Amniotic epithelial cell (primary cell): ENCODE measurements at regions not wholly inside any gene's neighbourhood (a gene's known extent, or its start where the extent isn't known, plus 50 kb on each side); places are given as distances from the start of the nearest gene placed in this dataset.

Experiments
- DNase-seq: peaks from one replicate; pipeline ENCODE4 v3.0.0-alpha.2; 2010; ENCODE audit warnings: low read depth

DNA sequence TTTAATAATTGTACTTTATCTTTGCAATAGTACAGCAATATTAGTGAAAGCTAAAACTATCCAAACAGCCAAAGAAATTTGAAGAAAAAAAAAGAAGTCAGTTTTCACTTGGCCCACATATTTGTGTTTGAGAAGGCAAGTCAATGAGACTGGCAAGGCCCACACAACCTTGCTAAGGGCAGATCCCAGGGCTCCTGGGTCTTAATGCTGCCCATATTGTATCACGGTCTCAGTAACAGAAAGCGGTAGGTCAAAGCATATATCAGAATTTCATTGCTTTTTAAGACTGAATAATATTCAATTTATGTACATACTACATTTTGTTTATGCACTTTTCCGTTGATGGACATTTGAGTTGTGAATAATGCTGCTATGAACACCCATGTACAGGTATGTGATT is 262.0 kb upstream of the TOPAZ1 start:
- no peak for DNase-seq

DNA sequence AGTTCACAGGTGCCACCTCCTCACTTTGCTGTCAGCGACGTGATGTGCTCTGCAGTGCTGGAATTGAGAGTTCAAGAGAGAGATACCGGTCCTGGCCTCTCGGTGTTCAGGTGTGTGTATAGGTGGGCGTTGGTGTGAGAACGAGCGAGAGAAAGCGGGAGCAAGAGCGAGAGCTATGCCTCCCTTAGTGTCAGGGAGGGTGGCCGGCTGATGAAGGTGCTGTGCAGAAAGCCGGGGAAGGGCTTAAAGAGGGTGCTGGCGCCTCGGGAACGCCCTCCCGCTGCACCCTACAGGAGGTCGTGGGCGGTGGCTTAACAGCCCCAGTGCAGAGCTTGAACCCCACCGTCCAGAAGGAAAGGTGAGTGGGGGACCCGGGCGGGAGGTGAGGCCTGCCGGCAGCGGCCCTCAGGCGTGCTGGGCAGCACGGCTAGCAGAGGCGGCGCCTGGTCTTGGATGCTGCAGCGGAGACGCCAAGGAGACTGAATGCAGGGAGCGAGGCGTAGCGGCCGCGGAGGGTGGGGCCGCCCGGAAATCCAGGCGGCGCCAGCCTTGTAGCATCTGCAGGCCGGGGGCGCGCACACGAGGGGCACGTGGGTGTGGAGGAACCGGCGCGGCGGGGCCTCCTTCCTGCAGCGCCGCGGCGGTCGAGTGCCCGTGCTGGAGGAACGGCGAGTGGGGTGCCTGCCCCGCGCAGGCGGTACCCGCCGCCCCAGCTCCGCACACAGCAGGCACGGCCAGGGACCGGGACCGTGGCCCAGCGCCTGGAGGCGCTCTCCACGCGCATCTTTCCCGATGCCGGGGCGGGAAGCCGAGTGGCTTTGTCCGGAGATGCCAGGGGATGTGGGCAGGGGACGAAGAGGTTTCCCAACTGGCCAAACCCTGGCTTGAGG is 246.8 kb upstream of the TOPAZ1 start:
- no peak for DNase-seq

- no peak for DNase-seq
Observed at GRCh38 chr3:43995547-43996378, 245.9 kb upstream of the TOPAZ1 start.

- no peak for DNase-seq
Observed at GRCh38 chr3:43996379-43997301, 245.0 kb upstream of the TOPAZ1 start.

- no peak for DNase-seq
Observed at GRCh38 chr3:43997316-43997715, 244.4 kb upstream of the TOPAZ1 start.

DNA sequence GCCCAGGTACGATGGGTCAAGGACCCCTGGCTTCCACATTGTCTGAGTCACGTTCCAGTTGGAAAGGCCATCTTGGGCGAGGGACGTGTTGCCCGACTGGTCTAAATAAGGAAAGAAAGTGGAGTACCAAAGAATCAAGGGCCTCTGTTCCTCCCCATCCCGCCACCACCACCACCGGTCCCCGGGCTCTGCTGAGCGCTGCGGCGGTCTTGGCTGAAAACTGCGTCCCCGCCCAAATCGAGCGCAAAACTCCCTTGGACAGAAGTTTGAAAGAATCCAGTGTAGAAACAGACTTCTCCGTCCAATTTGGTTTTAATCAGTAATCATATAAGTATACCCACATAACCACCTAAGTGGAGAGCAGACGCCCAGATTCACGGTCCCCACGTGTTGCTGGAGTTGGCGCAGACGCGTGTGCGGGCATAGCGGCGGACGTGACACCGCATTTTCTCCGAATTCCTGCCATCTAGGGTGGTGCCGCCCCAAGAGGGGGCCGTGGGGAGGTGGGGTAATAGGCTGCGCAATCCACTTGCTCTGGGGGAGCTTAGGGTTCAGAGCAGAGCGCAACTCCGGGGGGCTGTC is 243.8 kb upstream of the TOPAZ1 start:
- no peak for DNase-seq

- no peak for DNase-seq
Observed at GRCh38 chr3:43998370-43998835, 243.3 kb upstream of the TOPAZ1 start.

GRCh38 chr3:43998836-43999727 is 242.6 kb upstream of the TOPAZ1 start:
- no peak for DNase-seq

GRCh38 chr3:43999728-44000319 is 241.9 kb upstream of the TOPAZ1 start:
- DNase-seq, result no peak

DNA sequence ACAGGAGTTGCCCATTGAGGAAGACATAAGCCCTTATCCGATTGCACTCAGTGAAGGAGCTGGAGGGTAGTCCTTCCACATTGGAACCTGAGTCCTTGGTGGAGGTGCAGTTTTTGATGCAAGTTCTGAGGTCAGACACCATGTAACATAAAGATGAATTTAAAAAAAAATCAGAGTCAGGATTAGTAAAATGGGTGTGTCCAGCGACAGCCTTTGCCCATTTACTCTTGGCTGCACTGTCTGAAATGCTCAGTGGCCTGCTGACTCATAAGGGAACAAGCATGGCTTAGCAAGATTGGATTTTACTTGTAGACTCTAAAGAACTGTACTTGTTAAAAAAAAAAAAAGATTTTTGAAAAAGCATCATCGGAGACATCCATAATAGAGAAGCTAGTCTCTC is 241.1 kb upstream of the TOPAZ1 start:
- no peak for DNase-seq

DNA sequence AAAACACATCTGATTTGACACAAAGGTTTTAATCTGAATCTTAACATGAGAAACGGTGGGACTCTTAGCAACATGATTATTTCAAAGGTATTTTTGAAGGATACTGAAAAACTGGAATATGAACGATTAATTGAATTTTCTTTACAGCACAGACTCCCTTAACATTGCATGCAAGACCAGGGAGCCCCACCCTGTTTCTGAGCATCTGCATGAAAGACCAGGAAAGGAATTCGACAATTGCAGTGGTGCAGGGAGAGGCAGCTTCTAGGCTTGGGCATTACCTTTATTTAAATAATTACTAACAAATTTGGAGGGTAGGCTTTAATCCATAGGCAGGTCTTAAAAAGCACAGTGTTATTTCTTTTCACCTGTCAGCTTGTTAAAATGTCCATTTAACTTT is 240.6 kb upstream of the TOPAZ1 start:
- no peak for DNase-seq

DNA sequence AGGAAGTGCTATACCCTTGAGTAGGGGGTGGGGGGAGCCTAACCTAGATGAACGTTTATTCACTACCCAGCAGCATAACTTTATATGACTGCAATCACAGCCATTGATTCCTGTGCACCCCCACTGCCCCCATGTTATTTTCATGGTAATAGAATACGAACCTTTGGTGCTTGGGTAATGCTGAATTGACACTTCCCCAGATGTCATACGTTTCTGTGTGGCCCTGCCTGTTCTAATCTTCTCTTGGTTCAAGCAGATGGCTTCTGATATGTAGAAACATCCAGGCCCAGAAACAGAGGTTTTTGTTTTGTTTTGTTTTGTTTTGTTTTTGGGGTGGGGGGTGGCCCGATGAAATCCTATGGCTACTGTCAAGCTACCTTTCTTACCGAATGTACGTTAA is 237.9 kb upstream of the TOPAZ1 start:
- DNase-seq, result no peak

- DNase-seq, result no peak
Observed at GRCh38 chr3:44011680-44012079, 230.0 kb upstream of the TOPAZ1 start.

DNA sequence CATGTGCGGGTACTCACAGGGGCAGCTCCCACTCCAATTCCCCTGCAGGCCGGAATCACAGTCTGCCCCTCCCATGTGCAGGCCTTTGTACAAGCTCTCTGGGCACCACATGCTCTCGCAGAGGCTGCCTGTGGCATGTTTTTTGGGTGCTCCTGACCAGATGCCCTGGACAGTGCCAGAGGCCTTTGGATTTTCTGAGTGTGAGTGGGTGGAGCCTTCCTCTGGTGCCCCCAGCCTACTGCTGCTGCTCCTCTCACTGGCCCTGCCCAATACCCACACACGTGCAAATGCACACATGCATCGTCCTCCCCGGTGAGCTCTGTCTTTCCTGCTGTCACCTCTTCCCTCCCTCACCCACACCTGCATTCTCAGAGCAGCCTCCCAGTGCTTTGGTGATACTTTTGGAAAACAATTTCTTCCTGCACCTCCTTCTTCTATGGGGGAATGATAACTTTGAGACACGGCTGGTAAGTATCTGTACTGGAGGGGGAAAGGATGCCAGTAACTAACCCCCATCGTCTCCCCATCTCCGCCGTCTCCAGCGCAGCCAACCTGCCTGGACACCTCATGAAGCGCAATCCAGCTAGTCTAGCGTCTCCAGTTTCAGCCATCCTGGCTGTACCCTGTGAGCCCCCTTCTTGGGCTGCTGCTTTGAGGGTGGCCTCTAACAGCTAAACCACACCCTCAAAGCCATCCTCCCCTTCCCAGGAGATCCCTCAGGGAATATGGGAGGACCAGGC is 229.4 kb upstream of the TOPAZ1 start:
- DNase-seq, result no peak

DNA sequence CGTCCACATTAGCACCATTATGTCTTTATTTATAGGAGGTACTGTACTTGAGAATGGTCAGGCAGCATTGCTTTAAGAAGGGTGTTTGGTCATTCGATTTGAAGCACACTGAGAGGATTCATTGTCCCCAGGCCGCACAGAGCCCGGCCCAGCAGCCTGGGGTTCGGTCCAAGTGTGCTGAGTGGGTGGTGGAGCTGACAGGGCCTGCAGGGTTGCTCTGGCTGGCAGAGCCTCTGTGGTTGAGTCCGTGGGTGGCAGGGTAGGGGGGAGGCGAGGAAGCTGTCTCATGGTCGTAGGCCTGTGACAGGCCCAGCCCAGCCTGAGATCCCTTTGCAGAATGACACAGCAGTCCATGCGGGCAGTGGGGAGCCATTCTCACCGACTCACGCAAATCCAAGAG is 227.7 kb upstream of the TOPAZ1 start:
- DNase-seq, result no peak

DNA sequence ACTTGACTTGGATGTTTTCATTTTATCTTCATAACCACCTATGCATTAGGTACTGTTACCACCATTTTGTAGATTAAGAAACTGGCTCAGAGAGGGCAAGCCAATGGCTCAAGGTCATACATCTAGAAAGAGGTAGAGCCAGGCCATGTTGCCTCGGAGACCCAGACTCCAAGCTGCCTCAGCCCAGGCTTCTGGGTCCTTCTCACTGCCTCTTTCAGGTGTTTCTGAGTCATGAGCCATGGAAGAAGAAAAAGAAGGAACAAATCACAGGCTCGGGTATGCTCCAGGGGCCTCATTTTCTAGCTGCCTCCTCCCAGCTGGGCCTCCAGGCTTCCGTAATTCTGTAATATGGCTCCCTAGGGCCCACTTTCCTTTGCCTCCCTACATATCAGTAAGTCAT is 226.5 kb upstream of the TOPAZ1 start:
- DNase-seq, result no peak

DNA sequence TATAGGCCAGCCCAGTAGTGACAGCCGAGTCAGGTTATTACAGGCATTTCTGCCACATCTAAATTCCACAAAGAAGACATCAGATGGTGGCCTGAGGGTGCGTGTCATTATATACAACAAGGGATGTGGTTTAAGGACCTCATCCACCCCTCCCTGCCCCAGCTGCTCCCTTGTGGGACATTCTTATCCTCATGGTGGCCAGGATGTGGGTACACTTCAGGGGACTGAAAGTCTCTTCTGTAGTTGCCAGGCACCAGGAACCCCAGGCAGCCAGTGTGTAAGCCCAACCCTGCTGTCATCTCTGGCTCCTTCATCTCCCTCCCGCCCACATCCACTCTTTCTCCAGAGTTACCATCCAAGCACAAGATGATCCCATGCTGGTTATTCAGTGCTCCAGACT is 224.9 kb upstream of the TOPAZ1 start:
- no peak for DNase-seq

- no peak for DNase-seq
Observed at GRCh38 chr3:44018926-44019325, 222.8 kb upstream of the TOPAZ1 start.

DNA sequence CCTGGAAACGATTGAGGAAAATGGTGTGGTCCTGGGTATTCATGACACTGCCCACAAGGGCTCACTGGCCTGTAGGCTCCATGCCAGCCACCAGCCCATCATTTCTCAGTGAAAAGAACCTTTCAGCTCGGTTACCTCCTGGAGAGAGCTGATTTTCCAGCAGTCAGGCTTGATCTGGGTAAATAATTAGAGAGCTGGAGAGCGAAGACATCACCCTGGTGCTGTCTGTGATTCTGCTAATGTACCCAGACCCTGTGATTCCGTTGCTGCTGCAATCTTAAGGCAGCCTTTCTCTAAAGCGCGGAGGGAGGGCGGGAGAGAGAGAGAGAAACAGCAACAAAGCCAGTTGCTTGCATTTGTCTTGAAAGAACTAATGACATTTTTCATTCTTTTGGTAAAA is 221.9 kb upstream of the TOPAZ1 start:
- DNase-seq, result no peak

DNA sequence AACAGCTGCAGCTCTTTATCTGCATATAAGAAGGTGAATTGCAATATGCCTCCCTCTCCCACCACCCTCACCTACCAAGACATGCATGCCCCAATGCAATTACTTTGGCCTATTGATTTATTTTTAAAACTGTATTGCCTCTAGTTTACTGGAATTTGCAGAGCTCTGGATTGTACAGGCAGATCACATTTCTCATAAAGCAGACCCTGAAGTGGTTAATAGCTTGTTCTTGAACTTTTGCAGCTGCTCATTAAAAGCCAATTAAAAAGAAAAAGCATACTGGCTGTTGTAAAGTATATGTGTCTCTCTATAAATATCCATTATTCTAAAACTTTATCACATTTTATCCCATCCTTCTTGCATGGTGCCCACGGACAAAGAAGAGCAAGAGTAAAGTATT is 221.5 kb upstream of the TOPAZ1 start:
- no peak for DNase-seq
